ENCODE measurements at regions not wholly inside any gene's neighbourhood (a gene's known extent, or its start where the extent isn't known, plus 50 kb on each side); places are given as distances from the start of the nearest gene placed in this dataset.

DNA sequence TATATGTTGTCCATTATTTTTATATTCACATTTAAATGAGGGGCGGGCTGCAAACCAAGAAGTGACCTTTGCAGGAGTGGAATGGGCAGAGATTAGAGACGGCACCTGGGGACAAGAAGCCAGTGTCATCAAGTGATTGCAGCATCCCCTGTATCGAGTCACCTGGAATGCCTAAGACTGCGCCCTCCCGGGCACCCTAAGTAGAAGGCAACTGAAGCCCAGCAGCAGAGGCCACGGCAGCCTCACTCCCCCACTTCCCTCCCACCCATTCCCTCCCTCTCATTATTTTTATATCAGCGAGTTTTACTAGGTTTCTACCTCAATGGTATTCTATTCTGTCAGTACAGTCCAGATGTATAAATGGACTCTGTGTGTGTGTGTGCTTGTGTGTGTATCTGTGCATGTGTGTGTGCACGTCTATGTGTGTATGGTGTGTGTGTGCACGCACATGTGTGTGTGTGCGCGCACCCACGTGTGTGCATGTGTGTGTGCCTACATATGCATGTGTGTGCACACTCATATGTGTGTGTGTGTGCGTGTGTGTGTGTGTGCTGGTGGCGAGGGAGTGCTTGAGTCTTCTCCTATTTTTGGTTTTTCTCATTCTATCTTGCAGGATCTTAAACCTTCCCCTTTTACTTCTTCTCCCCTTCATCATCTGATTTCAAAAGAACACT lies 106.8 kb upstream of the SLC66A3 start:
- TF ChIP-seq RAD21 (IDR thresholded peaks at IDR 0.05; ENCODE audit: low read length) = no peak
- TF ChIP-seq, protein P1, sequence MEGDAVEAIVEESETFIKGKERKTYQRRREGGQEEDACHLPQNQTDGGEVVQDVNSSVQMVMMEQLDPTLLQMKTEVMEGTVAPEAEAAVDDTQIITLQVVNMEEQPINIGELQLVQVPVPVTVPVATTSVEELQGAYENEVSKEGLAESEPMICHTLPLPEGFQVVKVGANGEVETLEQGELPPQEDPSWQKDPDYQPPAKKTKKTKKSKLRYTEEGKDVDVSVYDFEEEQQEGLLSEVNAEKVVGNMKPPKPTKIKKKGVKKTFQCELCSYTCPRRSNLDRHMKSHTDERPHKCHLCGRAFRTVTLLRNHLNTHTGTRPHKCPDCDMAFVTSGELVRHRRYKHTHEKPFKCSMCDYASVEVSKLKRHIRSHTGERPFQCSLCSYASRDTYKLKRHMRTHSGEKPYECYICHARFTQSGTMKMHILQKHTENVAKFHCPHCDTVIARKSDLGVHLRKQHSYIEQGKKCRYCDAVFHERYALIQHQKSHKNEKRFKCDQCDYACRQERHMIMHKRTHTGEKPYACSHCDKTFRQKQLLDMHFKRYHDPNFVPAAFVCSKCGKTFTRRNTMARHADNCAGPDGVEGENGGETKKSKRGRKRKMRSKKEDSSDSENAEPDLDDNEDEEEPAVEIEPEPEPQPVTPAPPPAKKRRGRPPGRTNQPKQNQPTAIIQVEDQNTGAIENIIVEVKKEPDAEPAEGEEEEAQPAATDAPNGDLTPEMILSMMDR (conservative IDR thresholded peaks at IDR 0.05; ENCODE audit: low read depth, low read length) = no peak
